ENCODE measurements at regions not wholly inside any gene's neighbourhood (a gene's known extent, or its start where the extent isn't known, plus 50 kb on each side); places are given as distances from the start of the nearest gene placed in this dataset.

GRCh38 chr22:49073873-49074417 lies 753.7 kb downstream of the BRD1 start:
- Histone ChIP-seq H3K27ac (ENCODE audit: extremely low read length, insufficient read depth, low read length) (no peak overlapping the region), H3K4me1 (ENCODE audit: insufficient read depth, low read length) (no peaks in the 10 kb centered on the region), H3K36me3 (replicated peaks in 1 of 2; ENCODE audit: control insufficient read depth in 1 of 2, insufficient read depth in 2 of 2, low read length in 2 of 2) (no peaks in the 10 kb centered on the region), H3K9me3 (ENCODE audit: low read length) (no peaks in the 10 kb centered on the region), H3K4me2 (ENCODE audit: low read depth, low read length) (no peak overlapping the region), H3K27me3 (ENCODE audit: control insufficient read depth in 1 of 2, insufficient read depth in 2 of 2, low read length in 2 of 2) (peaks cover 4 to 56% of the 10 kb centered on the region in 2 experiments; a peak in 3 of 5 replicates), H3K79me2 (ENCODE audit: insufficient read depth, low read length) (no peaks in the 10 kb centered on the region), H3K9ac (ENCODE audit: insufficient read depth, low read depth, low read length) (no peak overlapping the region), H2AFZ (ENCODE audit: low read length) (no peak overlapping the region), H4K20me1 (ENCODE audit: insufficient read depth, low read length) (no peaks in the 10 kb centered on the region), H3K4me3 (replicated peaks in 1 of 3; ENCODE audit: insufficient read depth in 1 of 3, low read depth in 2 of 3, low read length in 3 of 3) (no peak overlapping the region)
- in situ Hi-C loops (cut with HindIII; ENCODE audit: extremely low pct_ligation_motif_present, low pct_unique_long_range_greater_than_20kb) = no loop called here
- ChIA-PET CTCF (ENCODE audit: low intra/inter-chr PET ratio, low total read pairs) (no interaction called here), POLR2A (no interaction called here)
- no peak for FAIRE-seq
- WGBS (ENCODE audit: low lambda C conversion rate) = 6% methylated on average over 6 of the region's 6 CpGs
- no TSS peak for BruUV-seq (replicated peaks)
- TF ChIP-seq ATAD3A (CRISPR knock-in tag; IDR thresholded peaks at IDR 0.05) = no peak
- no peak for TF ChIP-seq ZNF496 (CRISPR knock-in tag; IDR thresholded peaks at IDR 0.05; ENCODE audit: insufficient replicate concordance)
- TF ChIP-seq, protein P1, sequence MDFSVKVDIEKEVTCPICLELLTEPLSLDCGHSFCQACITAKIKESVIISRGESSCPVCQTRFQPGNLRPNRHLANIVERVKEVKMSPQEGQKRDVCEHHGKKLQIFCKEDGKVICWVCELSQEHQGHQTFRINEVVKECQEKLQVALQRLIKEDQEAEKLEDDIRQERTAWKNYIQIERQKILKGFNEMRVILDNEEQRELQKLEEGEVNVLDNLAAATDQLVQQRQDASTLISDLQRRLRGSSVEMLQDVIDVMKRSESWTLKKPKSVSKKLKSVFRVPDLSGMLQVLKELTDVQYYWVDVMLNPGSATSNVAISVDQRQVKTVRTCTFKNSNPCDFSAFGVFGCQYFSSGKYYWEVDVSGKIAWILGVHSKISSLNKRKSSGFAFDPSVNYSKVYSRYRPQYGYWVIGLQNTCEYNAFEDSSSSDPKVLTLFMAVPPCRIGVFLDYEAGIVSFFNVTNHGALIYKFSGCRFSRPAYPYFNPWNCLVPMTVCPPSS (IDR thresholded peaks at IDR 0.05) = 0 out of 2 replicates have a peak, but pooled peaks have one; percentile 8
- TF ChIP-seq FOXK2 (IDR thresholded peaks at IDR 0.05) = 0 out of 2 replicates have a peak, but pooled peaks have one; percentile 25
- no peak for TF ChIP-seq ZNF562 (CRISPR knock-in tag; IDR thresholded peaks at IDR 0.05; ENCODE audit: borderline replicate concordance)
- TF ChIP-seq ZNF761 (CRISPR knock-in tag; conservative IDR thresholded peaks at IDR 0.05) = no peak
- peak; percentile 39 for TF ChIP-seq ATF7 (IDR thresholded peaks at IDR 0.05)
- no peak for TF ChIP-seq ATF7 (CRISPR knock-in tag; IDR thresholded peaks at IDR 0.05)
- no peak for TF ChIP-seq ZBTB3 (CRISPR knock-in tag; IDR thresholded peaks at IDR 0.05; ENCODE audit: borderline replicate concordance, low read depth)
- no peak for TF ChIP-seq KDM3A (CRISPR knock-in tag; IDR thresholded peaks at IDR 0.05; ENCODE audit: low read depth)
- no peak for TF ChIP-seq ZMYM3 (CRISPR knock-in tag; IDR thresholded peaks at IDR 0.05)
- 0 out of 2 replicates have a peak, but pooled peaks have one; percentile 38 for TF ChIP-seq IKZF1 (IDR thresholded peaks at IDR 0.05)
- TF ChIP-seq ATM (IDR thresholded peaks at IDR 0.05; ENCODE audit: borderline replicate concordance) = peak; percentile 25; the same call in 1 of the 2 replicates
- no peak for TF ChIP-seq MLX (CRISPR knock-in tag; IDR thresholded peaks at IDR 0.05)
- peak; percentile 96 for TF ChIP-seq CREB1 (IDR thresholded peaks at IDR 0.05)
- TF ChIP-seq CREB1 (CRISPR knock-in tag; IDR thresholded peaks at IDR 0.05) = no peak
- no peak for TF ChIP-seq ZEB1 (IDR thresholded peaks at IDR 0.05; ENCODE audit: insufficient replicate concordance, low read depth)
- TF ChIP-seq, protein P2, sequence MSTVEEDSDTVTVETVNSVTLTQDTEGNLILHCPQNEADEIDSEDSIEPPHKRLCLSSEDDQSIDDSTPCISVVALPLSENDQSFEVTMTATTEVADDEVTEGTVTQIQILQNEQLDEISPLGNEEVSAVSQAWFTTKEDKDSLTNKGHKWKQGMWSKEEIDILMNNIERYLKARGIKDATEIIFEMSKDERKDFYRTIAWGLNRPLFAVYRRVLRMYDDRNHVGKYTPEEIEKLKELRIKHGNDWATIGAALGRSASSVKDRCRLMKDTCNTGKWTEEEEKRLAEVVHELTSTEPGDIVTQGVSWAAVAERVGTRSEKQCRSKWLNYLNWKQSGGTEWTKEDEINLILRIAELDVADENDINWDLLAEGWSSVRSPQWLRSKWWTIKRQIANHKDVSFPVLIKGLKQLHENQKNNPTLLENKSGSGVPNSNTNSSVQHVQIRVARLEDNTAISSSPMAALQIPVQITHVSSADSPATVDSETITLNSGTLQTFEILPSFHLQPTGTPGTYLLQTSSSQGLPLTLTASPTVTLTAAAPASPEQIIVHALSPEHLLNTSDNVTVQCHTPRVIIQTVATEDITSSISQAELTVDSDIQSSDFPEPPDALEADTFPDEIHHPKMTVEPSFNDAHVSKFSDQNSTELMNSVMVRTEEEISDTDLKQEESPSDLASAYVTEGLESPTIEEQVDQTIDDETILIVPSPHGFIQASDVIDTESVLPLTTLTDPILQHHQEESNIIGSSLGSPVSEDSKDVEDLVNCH (CRISPR knock-in tag; IDR thresholded peaks at IDR 0.05) = no peak
- TF ChIP-seq, protein P3, sequence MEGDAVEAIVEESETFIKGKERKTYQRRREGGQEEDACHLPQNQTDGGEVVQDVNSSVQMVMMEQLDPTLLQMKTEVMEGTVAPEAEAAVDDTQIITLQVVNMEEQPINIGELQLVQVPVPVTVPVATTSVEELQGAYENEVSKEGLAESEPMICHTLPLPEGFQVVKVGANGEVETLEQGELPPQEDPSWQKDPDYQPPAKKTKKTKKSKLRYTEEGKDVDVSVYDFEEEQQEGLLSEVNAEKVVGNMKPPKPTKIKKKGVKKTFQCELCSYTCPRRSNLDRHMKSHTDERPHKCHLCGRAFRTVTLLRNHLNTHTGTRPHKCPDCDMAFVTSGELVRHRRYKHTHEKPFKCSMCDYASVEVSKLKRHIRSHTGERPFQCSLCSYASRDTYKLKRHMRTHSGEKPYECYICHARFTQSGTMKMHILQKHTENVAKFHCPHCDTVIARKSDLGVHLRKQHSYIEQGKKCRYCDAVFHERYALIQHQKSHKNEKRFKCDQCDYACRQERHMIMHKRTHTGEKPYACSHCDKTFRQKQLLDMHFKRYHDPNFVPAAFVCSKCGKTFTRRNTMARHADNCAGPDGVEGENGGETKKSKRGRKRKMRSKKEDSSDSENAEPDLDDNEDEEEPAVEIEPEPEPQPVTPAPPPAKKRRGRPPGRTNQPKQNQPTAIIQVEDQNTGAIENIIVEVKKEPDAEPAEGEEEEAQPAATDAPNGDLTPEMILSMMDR (CRISPR knock-in tag; IDR thresholded peaks at IDR 0.05) = no peak
- TF ChIP-seq, protein P4, sequence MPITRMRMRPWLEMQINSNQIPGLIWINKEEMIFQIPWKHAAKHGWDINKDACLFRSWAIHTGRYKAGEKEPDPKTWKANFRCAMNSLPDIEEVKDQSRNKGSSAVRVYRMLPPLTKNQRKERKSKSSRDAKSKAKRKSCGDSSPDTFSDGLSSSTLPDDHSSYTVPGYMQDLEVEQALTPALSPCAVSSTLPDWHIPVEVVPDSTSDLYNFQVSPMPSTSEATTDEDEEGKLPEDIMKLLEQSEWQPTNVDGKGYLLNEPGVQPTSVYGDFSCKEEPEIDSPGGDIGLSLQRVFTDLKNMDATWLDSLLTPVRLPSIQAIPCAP (CRISPR knock-in tag; IDR thresholded peaks at IDR 0.05; ENCODE audit: low read depth) = no peak
- intact Hi-C loops (cut with micrococcal nuclease; ENCODE audit: unreplicated experiment) = no loop called here
- ATAC-seq = no peak
- DNase-seq (ENCODE audit: low spot score) = no peak

Measured in HepG2 (cell line).